IPS DF 6.9 (cell line): ENCODE measurements at regions not wholly inside any gene's neighbourhood (a gene's known extent, or its start where the extent isn't known, plus 50 kb on each side); places are given as distances from the start of the nearest gene placed in this dataset.
"Not testable (repeated sequence)": the region's sequence is repeated elsewhere in the genome, so short reads cannot be mapped to it uniquely, and the experiment has no call there.

Experiments used
- DNase-seq: peaks from one replicate; pipeline ENCODE4 v3.0.0-alpha.2; 2013; ENCODE audit warnings: low read depth, low spot score
- H3K27ac ChIP-seq: one replicate; pipeline ENCODE4 v1.5.1; 2013; ENCODE audit warnings: low read length, control low read depth
- H3K27me3 ChIP-seq: 2 replicates; pipeline ENCODE4 v1.6.1; 2013; ENCODE audit warnings: mild to moderate bottlenecking, low read length; ENCODE audit not compliant: control insufficient read depth, insufficient read depth
- H3K36me3 ChIP-seq: 2 replicates; pipeline ENCODE4 v1.6.1; 2013; ENCODE audit warnings: low read length; ENCODE audit not compliant: control insufficient read depth, insufficient read depth
- H3K4me1 ChIP-seq: 2 replicates; pipeline ENCODE4 v1.6.1; 2013; ENCODE audit warnings: low read length; ENCODE audit not compliant: control insufficient read depth, insufficient read depth
- H3K4me3 ChIP-seq: 2 replicates; pipeline ENCODE4 v1.5.1; 2013; ENCODE audit warnings: mild to moderate bottlenecking, low read length
- H3K9me3 ChIP-seq: 2 replicates; pipeline ENCODE4 v1.6.1; 2013; ENCODE audit warnings: low read length, inconsistent platforms; ENCODE audit not compliant: control insufficient read depth, insufficient read depth
- WGBS: extraction: QIAGEN DNeasy Blood & Tissue Kit; methylation state at CpG from one replicate; pipeline ENCODE4 v1.1.7; 2013; ENCODE audit warnings: mixed read lengths, missing lambda C conversion rate; ENCODE audit not compliant: insufficient read length, insufficient coverage; 5-methylcytosine and 5-hydroxymethylcytosine counted together

GRCh38 chr11:92046103-92046502 is 178.5 kb upstream of the FAT3 start:
- no peak overlapping the region for H3K27ac ChIP-seq
- no peaks in the 10 kb centered on the region for H3K36me3 ChIP-seq

GRCh38 chr11:92045301-92045700 is 179.3 kb upstream of the FAT3 start:
- no peaks in the 10 kb centered on the region for H3K36me3 ChIP-seq
- H3K27me3 ChIP-seq = no peaks in the 10 kb centered on the region
- no peaks in the 10 kb centered on the region for H3K4me1 ChIP-seq
- no peak overlapping the region for H3K4me3 ChIP-seq
- no peaks in the 10 kb centered on the region for H3K9me3 ChIP-seq
- H3K27ac ChIP-seq = no peak overlapping the region
- DNase-seq = no peak

More at GRCh38 chr11:92046103-92046502, 178.5 kb upstream of the FAT3 start:
- Histone ChIP-seq H3K27me3 (no peaks in the 10 kb centered on the region), H3K4me3 (no peak overlapping the region), H3K4me1 (no peaks in the 10 kb centered on the region), H3K9me3 (no peaks in the 10 kb centered on the region)
- no peak for DNase-seq

GRCh38 chr11:92035488-92035887 is 189.1 kb upstream of the FAT3 start:
- no CpG with 5 or more reads among the region's 1 CpG for WGBS
- Histone ChIP-seq H3K27ac (no peak overlapping the region), H3K27me3 (no peaks in the 10 kb centered on the region), H3K4me3 (no peak overlapping the region), H3K9me3 (no peaks in the 10 kb centered on the region), H3K4me1 (no peaks in the 10 kb centered on the region), H3K36me3 (no peaks in the 10 kb centered on the region)
- no peak for DNase-seq

GRCh38 chr11:92027136-92027535 is 197.5 kb upstream of the FAT3 start:
- not testable (repeated sequence) for DNase-seq, H3K36me3 ChIP-seq, H3K9me3 ChIP-seq, H3K4me3 ChIP-seq, H3K27me3 ChIP-seq, H3K27ac ChIP-seq, H3K4me1 ChIP-seq
- no CpG with 5 or more reads among the region's 16 CpGs for WGBS

GRCh38 chr11:92026664-92027063 is 198.0 kb upstream of the FAT3 start:
- Histone ChIP-seq H3K36me3 (no peaks in the 10 kb centered on the region), H3K4me3 (no peak overlapping the region; the same call in 1 of the 2 replicates), H3K9me3 (no peaks in the 10 kb centered on the region), H3K27me3 (no peaks in the 10 kb centered on the region), H3K27ac (no peak overlapping the region), H3K4me1 (no peaks in the 10 kb centered on the region)
- WGBS = no CpG with 5 or more reads among the region's 7 CpGs
- DNase-seq = no peak

GRCh38 chr11:92024788-92025187 is 199.8 kb upstream of the FAT3 start:
- Histone ChIP-seq H3K4me1 (no peaks in the 10 kb centered on the region), H3K4me3 (no peak overlapping the region), H3K27me3 (no peaks in the 10 kb centered on the region), H3K27ac (no peak overlapping the region), H3K9me3 (no peaks in the 10 kb centered on the region), H3K36me3 (no peaks in the 10 kb centered on the region)
- no peak for DNase-seq
- WGBS = no CpG with 5 or more reads among the region's 2 CpGs

GRCh38 chr11:92022499-92022898 is 202.1 kb upstream of the FAT3 start:
- Histone ChIP-seq H3K36me3 (no peaks in the 10 kb centered on the region), H3K4me1 (no peaks in the 10 kb centered on the region; the same call in 1 of the 2 replicates), H3K27me3 (no peaks in the 10 kb centered on the region), H3K9me3 (no peaks in the 10 kb centered on the region; the same call in 1 of the 2 replicates), H3K27ac (no peak overlapping the region), H3K4me3 (no peak overlapping the region)
- WGBS = no CpG with 5 or more reads among the region's 2 CpGs
- DNase-seq = no peak

GRCh38 chr11:92018332-92018731 is 206.3 kb upstream of the FAT3 start:
- H3K9me3 ChIP-seq = no peaks in the 10 kb centered on the region; the same call in 1 of the 2 replicates
- H3K27ac ChIP-seq = no peak overlapping the region
- WGBS = no CpG with 5 or more reads among the region's 3 CpGs

GRCh38 chr11:92008249-92008648 is 216.4 kb upstream of the FAT3 start:
- Histone ChIP-seq H3K4me1 (no peaks in the 10 kb centered on the region), H3K36me3 (no peaks in the 10 kb centered on the region), H3K4me3 (no peak overlapping the region), H3K27me3 (no peaks in the 10 kb centered on the region), H3K9me3 (no peaks in the 10 kb centered on the region), H3K27ac (no peak overlapping the region)
- DNase-seq = no peak
- WGBS = no CpG with 5 or more reads among the region's 1 CpG

More at GRCh38 chr11:92018332-92018731, 206.3 kb upstream of the FAT3 start:
- H3K4me3 ChIP-seq = no peak overlapping the region
- no peaks in the 10 kb centered on the region for H3K27me3 ChIP-seq
- no peak for DNase-seq
- no peaks in the 10 kb centered on the region; the same call in 1 of the 2 replicates for H3K4me1 ChIP-seq
- no peaks in the 10 kb centered on the region for H3K36me3 ChIP-seq

GRCh38 chr11:92002568-92002967 is 222.1 kb upstream of the FAT3 start:
- Histone ChIP-seq H3K36me3 (no peaks in the 10 kb centered on the region), H3K27me3 (no peaks in the 10 kb centered on the region), H3K4me3 (no peak overlapping the region), H3K9me3 (no peaks in the 10 kb centered on the region), H3K27ac (no peak overlapping the region), H3K4me1 (no peaks in the 10 kb centered on the region)
- DNase-seq = no peak

- H3K9me3 ChIP-seq = no peaks in the 10 kb centered on the region
- no peak for DNase-seq
- H3K4me1 ChIP-seq = no peaks in the 10 kb centered on the region
- WGBS = no CpG with 5 or more reads among the region's 2 CpGs
- no peak overlapping the region for H3K4me3 ChIP-seq
- H3K36me3 ChIP-seq = no peaks in the 10 kb centered on the region
- no peaks in the 10 kb centered on the region for H3K27me3 ChIP-seq
- H3K27ac ChIP-seq = no peak overlapping the region
These were observed 226.1 kb upstream of the FAT3 start for GRCh38 chr11:91998481-91998880.
